HEK293 (cell line): ENCODE measurements at regions not wholly inside any gene's neighbourhood (a gene's known extent, or its start where the extent isn't known, plus 50 kb on each side); places are given as distances from the start of the nearest gene placed in this dataset.

Source experiments
- CTCF ChIP-seq: fragments of 450-650 bp; formaldehyde crosslinking; IDR thresholded peaks from 2 replicates; pipeline ENCODE4 v1.5.1; 2016; ENCODE audit warnings: missing biosample characterization, missing genetic modification characterization
- GLI4 ChIP-seq: fragments of 450-650 bp; formaldehyde crosslinking; IDR thresholded peaks from 2 replicates; pipeline ENCODE4 v1.5.1; 2016; ENCODE audit warnings: missing biosample characterization, missing genetic modification characterization
- ZBTB17 ChIP-seq: fragments of 450-650 bp; formaldehyde crosslinking; IDR thresholded peaks from 2 replicates; pipeline ENCODE4 v1.5.1; 2016; ENCODE audit warnings: missing biosample characterization, missing genetic modification characterization
- ZNF544 ChIP-seq: fragments of 450-650 bp; formaldehyde crosslinking; IDR thresholded peaks from 2 replicates; pipeline ENCODE4 v1.5.0; 2017; ENCODE audit warnings: missing biosample characterization, missing genetic modification characterization
- ZNF837 ChIP-seq: fragments of 450-650 bp; formaldehyde crosslinking; IDR thresholded peaks from 2 replicates; pipeline ENCODE4 v1.5.1; 2016; ENCODE audit warnings: missing biosample characterization, missing genetic modification characterization
- TF ChIP-seq, protein P1 (sequence below): fragments of 450-650 bp; formaldehyde crosslinking; IDR thresholded peaks from 2 replicates; pipeline ENCODE4 v1.5.1; 2017; ENCODE audit warnings: missing biosample characterization, missing genetic modification characterization

DNA sequence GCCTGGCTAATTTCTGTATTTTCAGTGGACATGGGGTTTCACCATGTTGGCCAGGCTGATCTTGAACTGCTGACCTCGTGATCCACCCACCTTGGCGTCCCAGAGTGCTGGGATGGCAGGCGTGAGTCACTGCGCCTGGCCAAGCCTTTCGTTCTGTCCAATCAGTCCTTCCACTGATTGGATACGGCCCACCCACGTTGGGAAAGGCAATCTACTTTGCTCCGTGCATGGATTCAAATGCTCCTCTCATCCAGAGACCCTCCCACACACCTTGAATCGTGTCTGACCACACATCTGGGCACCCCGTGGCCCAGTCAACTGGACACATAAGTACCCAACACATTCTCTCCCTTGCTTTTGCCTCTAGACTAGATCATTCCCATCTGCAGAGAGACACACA lies 74.9 kb downstream of the CRLF2 start:
- TF ChIP-seq, protein P1, sequence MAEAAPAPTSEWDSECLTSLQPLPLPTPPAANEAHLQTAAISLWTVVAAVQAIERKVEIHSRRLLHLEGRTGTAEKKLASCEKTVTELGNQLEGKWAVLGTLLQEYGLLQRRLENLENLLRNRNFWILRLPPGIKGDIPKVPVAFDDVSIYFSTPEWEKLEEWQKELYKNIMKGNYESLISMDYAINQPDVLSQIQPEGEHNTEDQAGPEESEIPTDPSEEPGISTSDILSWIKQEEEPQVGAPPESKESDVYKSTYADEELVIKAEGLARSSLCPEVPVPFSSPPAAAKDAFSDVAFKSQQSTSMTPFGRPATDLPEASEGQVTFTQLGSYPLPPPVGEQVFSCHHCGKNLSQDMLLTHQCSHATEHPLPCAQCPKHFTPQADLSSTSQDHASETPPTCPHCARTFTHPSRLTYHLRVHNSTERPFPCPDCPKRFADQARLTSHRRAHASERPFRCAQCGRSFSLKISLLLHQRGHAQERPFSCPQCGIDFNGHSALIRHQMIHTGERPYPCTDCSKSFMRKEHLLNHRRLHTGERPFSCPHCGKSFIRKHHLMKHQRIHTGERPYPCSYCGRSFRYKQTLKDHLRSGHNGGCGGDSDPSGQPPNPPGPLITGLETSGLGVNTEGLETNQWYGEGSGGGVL (tag by site-specific recombination): no peak
- TF ChIP-seq CTCF (tag by site-specific recombination) (no peak), ZNF544 (tag by site-specific recombination) (no peak), ZNF837 (tag by site-specific recombination) (no peak), GLI4 (tag by site-specific recombination) (no peak), ZBTB17 (tag by site-specific recombination) (no peak)
